ENCODE measurements at regions not wholly inside any gene's neighbourhood (a gene's known extent, or its start where the extent isn't known, plus 50 kb on each side); places are given as distances from the start of the nearest gene placed in this dataset.

- H3K4me3 ChIP-seq (ENCODE audit: low read depth, low read length, poor library complexity, severe bottlenecking): no peak overlapping the region
- H3K27ac ChIP-seq (ENCODE audit: low read depth, low read length, poor library complexity, severe bottlenecking): no peak overlapping the region
- H3K9ac ChIP-seq (ENCODE audit: low read length): no peak overlapping the region
- no peaks in the 10 kb centered on the region for H3F3A ChIP-seq (ENCODE audit: insufficient read depth, low read length)
- no peaks in the 10 kb centered on the region for H3K9me3 ChIP-seq (ENCODE audit: low read length)
- no peak overlapping the region for H2AFZ ChIP-seq (ENCODE audit: low read length)
- no peaks in the 10 kb centered on the region for H4K20me1 ChIP-seq (ENCODE audit: insufficient read depth, low read length)
- no peak for TF ChIP-seq EZH2 (IDR thresholded peaks at IDR 0.05; ENCODE audit: borderline replicate concordance, low read length)
- TF ChIP-seq CTCF (IDR thresholded peaks at IDR 0.05; ENCODE audit: low read length): no peak
- peaks cover 15% of the 10 kb centered on the region for H3K4me1 ChIP-seq (ENCODE audit: insufficient read depth, low read length, severe bottlenecking)
- H3K79me2 ChIP-seq (ENCODE audit: insufficient read depth, low read length): no peaks in the 10 kb centered on the region
- no peaks in the 10 kb centered on the region for H3K36me3 ChIP-seq (ENCODE audit: insufficient read depth, low read length)
- no peaks in the 10 kb centered on the region for H3K9me2 ChIP-seq (ENCODE audit: low read depth, low read length)
- no peak overlapping the region for H3K4me2 ChIP-seq (ENCODE audit: low read length)
- no peaks in the 10 kb centered on the region for H3K27me3 ChIP-seq (ENCODE audit: insufficient read depth, low read length)
These were observed 1051.9 kb downstream of the NLGN4X start for GRCh38 chrX:5176766-5177165.

GRCh38 chrX:5163663-5164062 lies 1065.0 kb downstream of the NLGN4X start:
- no peaks in the 10 kb centered on the region for H3K9me2 ChIP-seq (ENCODE audit: low read depth, low read length)
- H3K27ac ChIP-seq (ENCODE audit: low read depth, low read length, poor library complexity, severe bottlenecking): peak overlapping the region; percentile 79
- no peaks in the 10 kb centered on the region for H3F3A ChIP-seq (ENCODE audit: insufficient read depth, low read length)
- H3K4me2 ChIP-seq (ENCODE audit: low read length): peak overlapping the region; percentile 37
- no peak overlapping the region for H2AFZ ChIP-seq (ENCODE audit: low read length)
- no peaks in the 10 kb centered on the region for H3K79me2 ChIP-seq (ENCODE audit: insufficient read depth, low read length)
- H3K27me3 ChIP-seq (ENCODE audit: insufficient read depth, low read length): no peaks in the 10 kb centered on the region
- H3K9ac ChIP-seq (ENCODE audit: low read length): no peak overlapping the region
- H3K4me1 ChIP-seq (ENCODE audit: insufficient read depth, low read length, severe bottlenecking): peaks cover 39% of the 10 kb centered on the region
- TF ChIP-seq CTCF (IDR thresholded peaks at IDR 0.05; ENCODE audit: low read length): no peak
- no peak for TF ChIP-seq EZH2 (IDR thresholded peaks at IDR 0.05; ENCODE audit: borderline replicate concordance, low read length)
- H3K9me3 ChIP-seq (ENCODE audit: low read length): no peaks in the 10 kb centered on the region
- no peaks in the 10 kb centered on the region for H4K20me1 ChIP-seq (ENCODE audit: insufficient read depth, low read length)
- H3K4me3 ChIP-seq (ENCODE audit: low read depth, low read length, poor library complexity, severe bottlenecking): no peak overlapping the region
- H3K36me3 ChIP-seq (ENCODE audit: insufficient read depth, low read length): no peaks in the 10 kb centered on the region

- no peaks in the 10 kb centered on the region for H3K36me3 ChIP-seq (ENCODE audit: insufficient read depth, low read length)
- no peaks in the 10 kb centered on the region for H3K9me3 ChIP-seq (ENCODE audit: low read length)
- H3K4me1 ChIP-seq (ENCODE audit: insufficient read depth, low read length, severe bottlenecking): no peaks in the 10 kb centered on the region
- no peaks in the 10 kb centered on the region for H3F3A ChIP-seq (ENCODE audit: insufficient read depth, low read length)
- no peaks in the 10 kb centered on the region for H3K79me2 ChIP-seq (ENCODE audit: insufficient read depth, low read length)
- TF ChIP-seq CTCF (IDR thresholded peaks at IDR 0.05; ENCODE audit: low read length) (no peak), EZH2 (IDR thresholded peaks at IDR 0.05; ENCODE audit: borderline replicate concordance, low read length) (no peak)
- H3K27me3 ChIP-seq (ENCODE audit: insufficient read depth, low read length): no peaks in the 10 kb centered on the region
- H3K27ac ChIP-seq (ENCODE audit: low read depth, low read length, poor library complexity, severe bottlenecking): no peak overlapping the region
- no peak overlapping the region for H3K4me3 ChIP-seq (ENCODE audit: low read depth, low read length, poor library complexity, severe bottlenecking)
- H4K20me1 ChIP-seq (ENCODE audit: insufficient read depth, low read length): no peaks in the 10 kb centered on the region
- H3K9me2 ChIP-seq (ENCODE audit: low read depth, low read length): no peaks in the 10 kb centered on the region
- no peak overlapping the region for H3K9ac ChIP-seq (ENCODE audit: low read length)
- H3K4me2 ChIP-seq (ENCODE audit: low read length): no peak overlapping the region
- H2AFZ ChIP-seq (ENCODE audit: low read length): no peak overlapping the region
These were observed 1073.4 kb downstream of the NLGN4X start for GRCh38 chrX:5155301-5155700.

Data from OCI-LY1 (cell line).